DOHH2 (cell line): ENCODE measurements at regions not wholly inside any gene's neighbourhood (a gene's known extent, or its start where the extent isn't known, plus 50 kb on each side); places are given as distances from the start of the nearest gene placed in this dataset.

Experiments
- H3F3A ChIP-seq: fragments of 200-600 bp; sonication (generic), shearing (Covaris generic); 2 replicates; pipeline ENCODE4 v1.6.0; 2016; ENCODE audit warnings: antibody characterized with exemption, mild to moderate bottlenecking; ENCODE audit not compliant: control insufficient read depth, insufficient read depth
- H3K27ac ChIP-seq: fragments of 200-600 bp; sonication (generic); 2 replicates; pipeline ENCODE4 v1.5.1; 2014; ENCODE audit warnings: low read depth, mild to moderate bottlenecking, low read length, moderate library complexity
- H3K27me3 ChIP-seq: fragments of 200-600 bp; sonication (generic); 2 replicates; pipeline ENCODE4 v1.6.1; 2014; ENCODE audit warnings: mild to moderate bottlenecking, low read length, mixed read lengths; ENCODE audit not compliant: control insufficient read depth
- H3K36me3 ChIP-seq: fragments of 200-600 bp; sonication (generic); 2 replicates; pipeline ENCODE4 v1.6.1; 2014; ENCODE audit warnings: mild to moderate bottlenecking, low read length, moderate library complexity, mixed read lengths; ENCODE audit not compliant: control insufficient read depth
- H3K4me1 ChIP-seq: fragments of 200-600 bp; sonication (generic); 2 replicates; pipeline ENCODE4 v1.6.1; 2014; ENCODE audit warnings: mild to moderate bottlenecking, low read length, mixed read lengths; ENCODE audit not compliant: control insufficient read depth
- H3K4me2 ChIP-seq: fragments of 200-600 bp; sonication (generic); 2 replicates; pipeline ENCODE4 v1.6.0; 2014; ENCODE audit warnings: mild to moderate bottlenecking, low read length, moderate library complexity
- H3K4me3 ChIP-seq: fragments of 200-600 bp; sonication (generic); 2 replicates; pipeline ENCODE4 v1.5.1; 2014; ENCODE audit warnings: mild to moderate bottlenecking, low read length, mixed read lengths
- H3K79me2 ChIP-seq: fragments of 200-600 bp; sonication (generic); 2 replicates; pipeline ENCODE4 v1.6.1; 2014; ENCODE audit warnings: mild to moderate bottlenecking, low read length, mixed read lengths; ENCODE audit not compliant: control insufficient read depth
- H3K9me2 ChIP-seq: fragments of 200-600 bp; sonication (generic); replicated peaks from 2 replicates; pipeline ENCODE4 v1.6.1; 2014; ENCODE audit warnings: mild to moderate bottlenecking, low read length, mixed read lengths; ENCODE audit not compliant: control insufficient read depth
- H3K9me3 ChIP-seq: fragments of 200-600 bp; sonication (generic); 2 replicates; pipeline ENCODE4 v1.6.1; 2014; ENCODE audit warnings: antibody characterized with exemption, low read length, mixed read lengths; ENCODE audit not compliant: control insufficient read depth, insufficient read depth
- H4K20me1 ChIP-seq: fragments of 200-600 bp; sonication (generic); 2 replicates; pipeline ENCODE4 v1.6.0; 2014; ENCODE audit warnings: low read depth, mild to moderate bottlenecking, antibody characterized with exemption, low read length, moderate library complexity; ENCODE audit not compliant: control insufficient read depth, insufficient read depth
- CTCF ChIP-seq: fragments of 200-600 bp; sonication (generic); IDR thresholded peaks from one replicate; pipeline ENCODE4 v1.5.1; 2014; ENCODE audit warnings: antibody characterized with exemption, mild to moderate bottlenecking, low read depth, low read length; ENCODE audit not compliant: poor library complexity, severe bottlenecking
- EZH2phosphoT487 ChIP-seq: fragments of 200-600 bp; sonication (generic); IDR thresholded peaks from 2 replicates; pipeline ENCODE4 v1.6.1; 2017; ENCODE audit warnings: borderline replicate concordance, mild to moderate bottlenecking, antibody characterized with exemption, low read length, moderate library complexity, mixed read lengths

GRCh38 chr15:60223176-60223575 lies 174.6 kb downstream of the ANXA2 start:
- Histone ChIP-seq H3K4me2 (no peak overlapping the region), H3K4me3 (no peak overlapping the region), H3K79me2 (no peaks in the 10 kb centered on the region), H3K9me2 (no peaks in the 10 kb centered on the region), H3K36me3 (no peaks in the 10 kb centered on the region), H4K20me1 (no peaks in the 10 kb centered on the region), H3K4me1 (no peaks in the 10 kb centered on the region), H3K27me3 (0 out of 2 replicates have a peak, but pooled peaks cover 6% of the 10 kb centered on the region), H3F3A (no peaks in the 10 kb centered on the region), H3K9me3 (no peaks in the 10 kb centered on the region), H3K27ac (no peak overlapping the region)
- no peak for TF ChIP-seq CTCF
- TF ChIP-seq EZH2phosphoT487: no peak

GRCh38 chr15:60226924-60227323 lies 170.9 kb downstream of the ANXA2 start:
- Histone ChIP-seq H3K9me3 (no peaks in the 10 kb centered on the region), H3K4me2 (no peak overlapping the region), H3K27ac (no peak overlapping the region), H3F3A (no peaks in the 10 kb centered on the region), H3K4me3 (no peak overlapping the region), H3K79me2 (no peaks in the 10 kb centered on the region), H3K9me2 (no peaks in the 10 kb centered on the region), H3K27me3 (0 out of 2 replicates have a peak, but pooled peaks cover 6% of the 10 kb centered on the region), H3K36me3 (no peaks in the 10 kb centered on the region), H4K20me1 (no peaks in the 10 kb centered on the region), H3K4me1 (no peaks in the 10 kb centered on the region)
- TF ChIP-seq CTCF (no peak), EZH2phosphoT487 (no peak)

GRCh38 chr15:60228101-60228500 lies 169.7 kb downstream of the ANXA2 start:
- no peak for TF ChIP-seq EZH2phosphoT487
- no peak overlapping the region for H3K27ac ChIP-seq
- H3K9me3 ChIP-seq: no peaks in the 10 kb centered on the region
- no peak overlapping the region for H3K4me3 ChIP-seq
- no peaks in the 10 kb centered on the region for H4K20me1 ChIP-seq
- no peaks in the 10 kb centered on the region for H3K9me2 ChIP-seq
- no peaks in the 10 kb centered on the region for H3K79me2 ChIP-seq
- 0 out of 2 replicates have a peak, but pooled peaks cover 6% of the 10 kb centered on the region for H3K27me3 ChIP-seq
- H3F3A ChIP-seq: no peaks in the 10 kb centered on the region
- H3K4me1 ChIP-seq: no peaks in the 10 kb centered on the region
- H3K36me3 ChIP-seq: no peaks in the 10 kb centered on the region
- no peak overlapping the region for H3K4me2 ChIP-seq

- Histone ChIP-seq H3F3A (no peaks in the 10 kb centered on the region), H3K4me2 (no peak overlapping the region), H3K36me3 (no peaks in the 10 kb centered on the region), H3K79me2 (no peaks in the 10 kb centered on the region), H3K27ac (no peak overlapping the region), H3K4me3 (no peak overlapping the region), H4K20me1 (no peaks in the 10 kb centered on the region), H3K27me3 (0 out of 2 replicates have a peak, but pooled peaks cover 6% of the 10 kb centered on the region), H3K9me2 (no peaks in the 10 kb centered on the region), H3K4me1 (no peaks in the 10 kb centered on the region), H3K9me3 (no peaks in the 10 kb centered on the region)
- no peak for TF ChIP-seq CTCF
- no peak for TF ChIP-seq EZH2phosphoT487
These were observed 169.2 kb downstream of the ANXA2 start for GRCh38 chr15:60228619-60229018.
